ENCODE measurements at regions not wholly inside any gene's neighbourhood (a gene's known extent, or its start where the extent isn't known, plus 50 kb on each side); places are given as distances from the start of the nearest gene placed in this dataset.

GRCh38 chr3:43217206-43217605 lies 69.1 kb upstream of the SNRK start:
- POLR2A ChIA-PET: no interaction called here
- CTCF ChIA-PET: no interaction called here
- Histone ChIP-seq H3K4me1 (no peaks in the 10 kb centered on the region), H3K4me2 (no peak overlapping the region), H3K4me3 (no peak overlapping the region), H3K27ac (no peak overlapping the region), H3K9me3 (no peaks in the 10 kb centered on the region)
- DNase-seq (ENCODE audit: low read depth in 1 of 2, low spot score in 1 of 2) (no peak), FAIRE-seq (no peak), ATAC-seq (no peak)
- TF ChIP-seq FOXS1 (CRISPR knock-in tag; IDR thresholded peaks at IDR 0.05) (no peak), EHMT2 (IDR thresholded peaks at IDR 0.05; ENCODE audit: low read depth) (no peak)
- 31% methylated on average over 3 of the region's 3 CpGs for WGBS (ENCODE audit: missing lambda C conversion rate)

GRCh38 chr3:43215663-43216275 lies 70.6 kb upstream of the SNRK start:
- FAIRE-seq (no peak), ATAC-seq (no peak), DNase-seq (ENCODE audit: low read depth in 1 of 2, low spot score in 1 of 2) (peak in 1 of 2 experiments; percentile 3)
- POLR2A ChIA-PET: no interaction called here
- WGBS (ENCODE audit: missing lambda C conversion rate): 33% methylated on average over 3 of the region's 3 CpGs
- Histone ChIP-seq H3K27ac (no peak overlapping the region), H3K4me1 (no peaks in the 10 kb centered on the region), H3K4me2 (no peak overlapping the region), H3K9me3 (no peaks in the 10 kb centered on the region), H3K4me3 (no peak overlapping the region)
- CTCF ChIA-PET: interaction anchor here (1.1 kb wide), 1 partner anchor 35 kb away, joined by 3 read pairs; no protein-coding TSS in a partner anchor
- no peak for TF ChIP-seq RAD21 (conservative IDR thresholded peaks at IDR 0.05 in 1 of 2, IDR thresholded peaks at IDR 0.05 in 1 of 2)
- no peak for TF ChIP-seq CEBPB (IDR thresholded peaks at IDR 0.05)
- TF ChIP-seq FOSB (CRISPR knock-in tag; IDR thresholded peaks at IDR 0.05): no peak
- no peak for TF ChIP-seq NFE2L2 (conservative IDR thresholded peaks at IDR 0.05; ENCODE audit: low read length)
- no peak for TF ChIP-seq FOSL2 (IDR thresholded peaks at IDR 0.05)
- no peak for TF ChIP-seq FOSL2 (CRISPR knock-in tag; IDR thresholded peaks at IDR 0.05)
- TF ChIP-seq ZFP36 (IDR thresholded peaks at IDR 0.05; ENCODE audit: borderline replicate concordance, partially characterized antibody): no peak
- TF ChIP-seq MYC (IDR thresholded peaks at IDR 0.05; ENCODE audit: borderline replicate concordance, low read length): no peak
- no peak for TF ChIP-seq ZNF302 (CRISPR knock-in tag; IDR thresholded peaks at IDR 0.05)
- TF ChIP-seq RCOR1 (IDR thresholded peaks at IDR 0.05; ENCODE audit: low read depth, low read length): no peak
- no peak for TF ChIP-seq GATA3 (IDR thresholded peaks at IDR 0.05; ENCODE audit: borderline replicate concordance)
- TF ChIP-seq SMC3 (IDR thresholded peaks at IDR 0.05): no peak
- no peak for TF ChIP-seq ZSCAN20 (CRISPR knock-in tag; IDR thresholded peaks at IDR 0.05)
- TF ChIP-seq EHMT2 (IDR thresholded peaks at IDR 0.05; ENCODE audit: low read depth): no peak
- no peak for TF ChIP-seq KDM1A (IDR thresholded peaks at IDR 0.05; ENCODE audit: low read depth)
- no peak for TF ChIP-seq HOXB5 (CRISPR knock-in tag; IDR thresholded peaks at IDR 0.05)
- TF ChIP-seq RFX5 (IDR thresholded peaks at IDR 0.05): no peak
- TF ChIP-seq HDAC2 (IDR thresholded peaks at IDR 0.05): no peak

- Histone ChIP-seq H3K4me2 (no peak overlapping the region), H3K27ac (no peak overlapping the region), H3K4me1 (no peaks in the 10 kb centered on the region), H3K4me3 (no peak overlapping the region), H3K9me3 (no peaks in the 10 kb centered on the region)
- TF ChIP-seq ESRRA (IDR thresholded peaks at IDR 0.05; ENCODE audit: borderline replicate concordance, low read length) (no peak), MAFK (IDR thresholded peaks at IDR 0.05; ENCODE audit: partially characterized antibody) (no peak), CBX8 (IDR thresholded peaks at IDR 0.05) (no peak), RAD21 (conservative IDR thresholded peaks at IDR 0.05 in 1 of 2, IDR thresholded peaks at IDR 0.05 in 1 of 2) (no peak), MAX (IDR thresholded peaks at IDR 0.05) (no peak), HOXB13 (CRISPR knock-in tag; IDR thresholded peaks at IDR 0.05; ENCODE audit: low read depth) (no peak), ZNF302 (CRISPR knock-in tag; IDR thresholded peaks at IDR 0.05) (no peak), TP53 (CRISPR knock-in tag; IDR thresholded peaks at IDR 0.05) (no peak), POLR2A (IDR thresholded peaks at IDR 0.05; ENCODE audit: low read length) (no peak), KDM5A (IDR thresholded peaks at IDR 0.05) (no peak), ZSCAN20 (CRISPR knock-in tag; IDR thresholded peaks at IDR 0.05) (no peak), REST (IDR thresholded peaks at IDR 0.05) (no peak), RFX5 (IDR thresholded peaks at IDR 0.05) (no peak), MYC (IDR thresholded peaks at IDR 0.05; ENCODE audit: borderline replicate concordance, low read length) (no peak), ELK1 (IDR thresholded peaks at IDR 0.05; ENCODE audit: low read depth, low read length) (no peak)
- WGBS (ENCODE audit: missing lambda C conversion rate): 54% methylated on average over 2 of the region's 3 CpGs
- FAIRE-seq (no peak), ATAC-seq (no peak), DNase-seq (ENCODE audit: low read depth in 1 of 2, low spot score in 1 of 2) (no peak)
- CTCF ChIA-PET: no interaction called here
- POLR2A ChIA-PET: no interaction called here
Measured at GRCh38 chr3:43215138-43215537, 71.2 kb upstream of the SNRK start.

Data from A549 (cell line).